CD4-positive, alpha-beta T cell (primary cell): ENCODE measurements at regions not wholly inside any gene's neighbourhood (a gene's known extent, or its start where the extent isn't known, plus 50 kb on each side); places are given as distances from the start of the nearest gene placed in this dataset.

Experiments
- ATAC-seq: fragments of 200-7000 bp; cut with Tn5 transposase; one replicate; pipeline ENCODE4 v1.10.0; 2022; ENCODE audit warnings: mild to moderate bottlenecking; ENCODE audit not compliant: poor library complexity
- CTCF ChIA-PET: fragments of 350-600 bp; sonication (Branson Sonifier 250); formaldehyde crosslinking; loops from one replicate; lab custom pipeline; 2021; ENCODE audit warnings: antibody characterized with exemption, inconsistent platforms; lab: Charles Lee
- POLR2A ChIA-PET: fragments of 350-600 bp; sonication (Branson Sonifier 250); formaldehyde crosslinking; loops from one replicate; lab custom pipeline; 2021; ENCODE audit warnings: antibody characterized with exemption, inconsistent platforms; lab: Charles Lee
- DNase-seq, 14 experiments: peaks; one replicate each; pipeline ENCODE4 v3.0.0-alpha.2; 2013 to 2020; ENCODE audit warnings: mixed read lengths in 2 of 14
- H3K27ac ChIP-seq, 2 donors: one replicate each; pipeline versions ENCODE4 v1.5.1 to v1.7.0; 2013; ENCODE audit warnings: low read length in 2 of 2, low read depth in 1 of 2, mild to moderate bottlenecking in 1 of 2
- H3K27me3 ChIP-seq, 2 experiments: 1 replicate in 1 of 2; 2 replicates in 1 of 2; pipeline versions ENCODE4 v1.6.1 to v1.7.0; 2013; ENCODE audit warnings: low read length in 2 of 2, control low read depth in 1 of 2, mild to moderate bottlenecking in 1 of 2, moderate library complexity in 1 of 2; ENCODE audit not compliant: insufficient read depth in 2 of 2, control insufficient read depth in 1 of 2
- H3K36me3 ChIP-seq: one replicate; pipeline ENCODE4 v1.6.1; 2013; ENCODE audit warnings: low read length, control low read depth; ENCODE audit not compliant: insufficient read depth
- H3K4me1 ChIP-seq: one replicate; pipeline ENCODE4 v1.6.1; 2013; ENCODE audit warnings: low read length, control low read depth; ENCODE audit not compliant: insufficient read depth
- H3K4me3 ChIP-seq: one replicate; pipeline ENCODE4 v1.5.1; 2013; ENCODE audit warnings: mild to moderate bottlenecking, low read length, moderate library complexity
- H3K9me3 ChIP-seq, 2 experiments: 1 replicate in 1 of 2; 2 replicates in 1 of 2; pipeline versions ENCODE4 v1.6.1 to v1.7.0; 2013; ENCODE audit warnings: low read length in 2 of 2, mild to moderate bottlenecking in 2 of 2, control low read depth in 1 of 2, moderate library complexity in 1 of 2; ENCODE audit not compliant: control insufficient read depth in 1 of 2, insufficient read depth in 1 of 2
- H3K27ac Mint-ChIP-seq: one replicate; pipeline ENCODE4 v1.8.0; 2020; ENCODE audit warnings: mixed read lengths
- H3K27me3 Mint-ChIP-seq: one replicate; pipeline ENCODE4 v1.8.0; 2021; ENCODE audit warnings: mixed read lengths
- H3K36me3 Mint-ChIP-seq: one replicate; pipeline ENCODE4 v1.8.0; 2021; ENCODE audit warnings: low read depth, mixed read lengths
- H3K4me1 Mint-ChIP-seq: one replicate; pipeline ENCODE4 v1.8.0; 2021; ENCODE audit warnings: low read depth, mixed read lengths
- H3K4me3 Mint-ChIP-seq: one replicate; pipeline ENCODE4 v1.8.0; 2020; ENCODE audit warnings: mild to moderate bottlenecking, mixed read lengths
- H3K9me3 Mint-ChIP-seq: one replicate; pipeline ENCODE4 v1.8.0; 2020; ENCODE audit warnings: mixed read lengths
- intact Hi-C, 2 experiments: fragments of 100-400 bp; cut with DNase I in 1 of 2; cut with micrococcal nuclease in 1 of 2; formaldehyde crosslinking; loops; one replicate each; pipeline versions ENCODE4 v1.15.1 to v1.9.0; 2023 to 2025; cut with DNase I, micrococcal nuclease
- TF ChIP-seq, protein P1 (sequence below): fragments of 200-600 bp; IDR thresholded peaks from one replicate; pipeline ENCODE4 v1.8.0; 2022; ENCODE audit warnings: antibody characterized with exemption, mild to moderate bottlenecking

DNA sequence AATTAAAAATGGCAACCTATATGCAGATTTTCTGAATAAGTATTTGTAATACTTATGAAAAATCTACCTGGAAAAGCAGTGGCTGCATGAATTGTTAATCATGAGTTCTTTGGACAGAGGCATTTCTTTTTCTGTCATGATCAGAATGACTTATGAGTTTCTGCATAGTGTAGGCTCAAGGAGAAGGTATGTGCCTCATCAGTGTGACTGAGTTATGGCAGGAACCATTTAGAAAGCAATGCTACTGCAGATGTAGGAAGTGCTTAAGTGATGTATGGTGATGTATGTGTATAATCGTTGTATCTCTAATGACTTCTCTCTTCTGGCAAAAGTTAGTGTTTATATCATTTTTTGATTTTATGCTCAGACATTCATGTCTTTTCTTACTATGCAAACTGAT, 816.4 kb upstream of the FBXO33 start:
- no peaks in the 10 kb centered on the region for H3K36me3 Mint-ChIP-seq
- H3K4me1 ChIP-seq, result no peaks in the 10 kb centered on the region
- DNase-seq, result no peak
- H3K27ac ChIP-seq, result no peak overlapping the region
- CTCF ChIA-PET, result no interaction called here
- no peaks in the 10 kb centered on the region for H3K27me3 Mint-ChIP-seq
- H3K4me1 Mint-ChIP-seq, result no peaks in the 10 kb centered on the region
- intact Hi-C loops, result no loop called here
- H3K27me3 ChIP-seq, result no peaks in the 10 kb centered on the region
- POLR2A ChIA-PET, result no interaction called here
- TF ChIP-seq, protein P1, sequence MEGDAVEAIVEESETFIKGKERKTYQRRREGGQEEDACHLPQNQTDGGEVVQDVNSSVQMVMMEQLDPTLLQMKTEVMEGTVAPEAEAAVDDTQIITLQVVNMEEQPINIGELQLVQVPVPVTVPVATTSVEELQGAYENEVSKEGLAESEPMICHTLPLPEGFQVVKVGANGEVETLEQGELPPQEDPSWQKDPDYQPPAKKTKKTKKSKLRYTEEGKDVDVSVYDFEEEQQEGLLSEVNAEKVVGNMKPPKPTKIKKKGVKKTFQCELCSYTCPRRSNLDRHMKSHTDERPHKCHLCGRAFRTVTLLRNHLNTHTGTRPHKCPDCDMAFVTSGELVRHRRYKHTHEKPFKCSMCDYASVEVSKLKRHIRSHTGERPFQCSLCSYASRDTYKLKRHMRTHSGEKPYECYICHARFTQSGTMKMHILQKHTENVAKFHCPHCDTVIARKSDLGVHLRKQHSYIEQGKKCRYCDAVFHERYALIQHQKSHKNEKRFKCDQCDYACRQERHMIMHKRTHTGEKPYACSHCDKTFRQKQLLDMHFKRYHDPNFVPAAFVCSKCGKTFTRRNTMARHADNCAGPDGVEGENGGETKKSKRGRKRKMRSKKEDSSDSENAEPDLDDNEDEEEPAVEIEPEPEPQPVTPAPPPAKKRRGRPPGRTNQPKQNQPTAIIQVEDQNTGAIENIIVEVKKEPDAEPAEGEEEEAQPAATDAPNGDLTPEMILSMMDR, result no peak
- ATAC-seq, result no peak
- H3K36me3 ChIP-seq, result no peaks in the 10 kb centered on the region
- no peak overlapping the region for H3K4me3 ChIP-seq
- H3K4me3 Mint-ChIP-seq, result no peak overlapping the region
- peaks cover 0 to 5% of the 10 kb centered on the region in 2 experiments for H3K9me3 ChIP-seq
- peaks cover 13% of the 10 kb centered on the region for H3K9me3 Mint-ChIP-seq
- H3K27ac Mint-ChIP-seq, result no peak overlapping the region

DNA sequence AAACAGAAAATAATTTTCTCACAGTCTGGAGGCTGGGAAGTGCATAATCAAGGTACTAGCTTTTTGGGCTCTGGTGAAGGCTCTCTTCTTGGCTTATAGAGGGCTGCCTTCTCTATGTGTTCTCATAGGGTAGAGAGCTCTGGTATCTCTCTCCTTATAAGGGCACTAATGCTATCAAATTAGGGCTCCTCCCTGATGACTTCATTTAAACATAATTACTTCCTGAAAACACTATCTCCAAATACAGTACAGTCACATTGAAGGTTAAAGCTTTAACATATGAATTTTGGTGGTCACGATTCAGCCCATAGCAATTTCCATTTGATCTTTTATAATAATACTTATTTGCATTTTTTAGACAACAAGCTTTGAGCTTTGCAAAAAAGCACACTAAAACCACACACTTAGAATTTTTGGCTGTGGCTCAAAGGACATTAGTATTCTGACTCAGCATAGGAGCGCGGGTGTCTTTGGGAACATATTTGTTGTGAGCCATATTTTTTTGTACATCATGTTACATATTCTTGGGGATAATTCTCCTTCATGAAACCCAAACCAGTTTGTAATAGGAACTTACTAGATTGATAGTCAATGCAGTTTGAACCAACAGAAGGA, 808.1 kb upstream of the FBXO33 start:
- Histone ChIP-seq H3K36me3 (no peaks in the 10 kb centered on the region), H3K27me3 (no peaks in the 10 kb centered on the region), H3K4me3 (no peak overlapping the region), H3K9me3 (peaks cover 0 to under 1% of the 10 kb centered on the region in 2 experiments), H3K4me1 (no peaks in the 10 kb centered on the region), H3K27ac (no peak overlapping the region)
- Mint-ChIP-seq H3K36me3 (no peaks in the 10 kb centered on the region), H3K4me1 (no peaks in the 10 kb centered on the region), H3K4me3 (no peak overlapping the region), H3K27me3 (no peaks in the 10 kb centered on the region), H3K27ac (no peak overlapping the region), H3K9me3 (peaks cover 3% of the 10 kb centered on the region)
- DNase-seq (no peak), ATAC-seq (no peak)
- CTCF ChIA-PET, result no interaction called here
- TF ChIP-seq, protein P1, result no peak
- POLR2A ChIA-PET, result no interaction called here
- intact Hi-C loops, result no loop called here

DNA sequence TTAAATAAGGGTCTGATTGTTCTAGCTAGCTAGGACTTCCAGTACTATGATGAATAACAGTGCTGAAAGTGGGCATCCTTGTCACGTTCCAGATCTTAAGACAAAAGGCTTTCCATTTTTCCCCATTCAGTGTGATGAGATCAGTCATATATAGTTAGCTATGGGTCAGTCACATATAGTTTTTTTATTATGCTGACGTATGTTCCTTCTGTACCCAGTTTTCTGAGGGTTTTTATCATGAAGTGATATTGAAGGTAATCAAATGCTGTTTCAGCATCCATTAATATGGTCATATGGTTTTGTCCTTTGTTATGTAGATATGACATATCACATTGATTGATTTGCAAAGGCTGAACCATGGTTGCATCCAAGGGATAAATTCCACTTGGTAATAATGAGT, 800.1 kb upstream of the FBXO33 start:
- no peak for DNase-seq
- no peaks in the 10 kb centered on the region for H3K4me1 ChIP-seq
- no peak overlapping the region for H3K4me3 Mint-ChIP-seq
- H3K9me3 ChIP-seq, result peaks cover 3 to 6% of the 10 kb centered on the region in 2 experiments
- H3K27me3 ChIP-seq, result no peaks in the 10 kb centered on the region
- no peak overlapping the region for H3K27ac Mint-ChIP-seq
- intact Hi-C loops, result no loop called here
- no peaks in the 10 kb centered on the region for H3K36me3 ChIP-seq
- TF ChIP-seq, protein P1, result no peak
- H3K27me3 Mint-ChIP-seq, result no peaks in the 10 kb centered on the region
- H3K4me3 ChIP-seq, result no peak overlapping the region
- ATAC-seq, result no peak
- H3K4me1 Mint-ChIP-seq, result no peaks in the 10 kb centered on the region
- H3K9me3 Mint-ChIP-seq, result peaks cover 21% of the 10 kb centered on the region
- POLR2A ChIA-PET, result no interaction called here
- H3K36me3 Mint-ChIP-seq, result no peaks in the 10 kb centered on the region
- H3K27ac ChIP-seq, result no peak overlapping the region
- CTCF ChIA-PET, result no interaction called here
